Thoracic aorta (tissue), 2 donors: ENCODE measurements at regions not wholly inside any gene's neighbourhood (a gene's known extent, or its start where the extent isn't known, plus 50 kb on each side); places are given as distances from the start of the nearest gene placed in this dataset.

Experiments used
- ATAC-seq: fragments of 150-250 bp; one replicate; pipeline ENCODE4 v1.8.0; 2017; ENCODE audit warnings: low read depth; ENCODE audit not compliant: insufficient number of reproducible peaks, low FRiP score
- DNase-seq: peaks from one replicate; pipeline ENCODE4 v3.0.0-alpha.2; 2020; ENCODE audit warnings: low spot score
- H3K27ac ChIP-seq, 2 donors: fragments of 200-600 bp; sonication (generic); 1 replicate in 1 of 2; 2 replicates in 1 of 2; pipeline ENCODE4 v1.5.1; 2016; ENCODE audit warnings: mild to moderate bottlenecking in 2 of 2, moderate library complexity in 2 of 2
- H3K27me3 ChIP-seq: fragments of 200-600 bp; sonication (generic); replicated peaks from 2 replicates; pipeline ENCODE4 v1.6.0; 2016; ENCODE audit warnings: mild to moderate bottlenecking; ENCODE audit not compliant: insufficient read depth
- H3K36me3 ChIP-seq: fragments of 200-600 bp; sonication (generic); one replicate; pipeline ENCODE4 v1.5.1; 2016
- H3K4me1 ChIP-seq, 2 donors: fragments of 200-600 bp; sonication (generic); 1 replicate in 1 of 2; 2 replicates in 1 of 2; pipeline versions ENCODE4 v1.5.1 to v1.6.0; 2016; ENCODE audit warnings: low read depth in 2 of 2, mild to moderate bottlenecking in 1 of 2; ENCODE audit not compliant: control insufficient read depth in 1 of 2
- H3K4me3 ChIP-seq: fragments of 200-600 bp; sonication (generic); 2 replicates; pipeline ENCODE4 v1.5.1; 2016; ENCODE audit warnings: mild to moderate bottlenecking
- H3K9me3 ChIP-seq: fragments of 200-600 bp; sonication (generic); 2 replicates; pipeline ENCODE4 v1.5.1; 2016
- TF ChIP-seq, protein P1 (sequence below): fragments of 200-600 bp; sonication (generic); IDR thresholded peaks from one replicate; pipeline ENCODE4 v1.5.1; 2019; ENCODE audit warnings: antibody characterized with exemption

DNA sequence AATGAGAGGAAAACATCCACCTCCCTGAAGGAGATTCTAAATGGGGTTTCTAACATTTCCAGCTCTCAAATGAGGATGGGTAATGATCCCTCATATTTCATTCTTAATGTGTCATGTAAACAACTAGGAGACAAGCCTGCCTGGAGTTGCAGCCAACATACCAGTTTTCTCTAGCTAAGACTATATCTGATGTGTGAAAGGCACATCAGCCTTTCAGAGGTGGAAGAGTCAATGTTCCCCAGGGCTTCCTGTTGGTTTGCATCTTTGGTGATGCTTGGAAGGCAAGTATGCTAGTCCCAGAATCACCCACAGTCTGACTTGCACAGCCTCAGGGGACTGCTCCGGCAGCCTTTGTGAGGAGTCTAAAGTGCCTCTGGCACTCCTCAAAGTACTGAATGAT, 921.2 kb downstream of the SQOR start:
- Histone ChIP-seq H3K9me3 (no peaks in the 10 kb centered on the region), H3K4me3 (no peak overlapping the region), H3K36me3 (no peaks in the 10 kb centered on the region), H3K4me1 (no peaks in the 10 kb centered on the region), H3K27me3 (no peaks in the 10 kb centered on the region), H3K27ac (no peak overlapping the region)
- no peak for ATAC-seq
- TF ChIP-seq, protein P1, sequence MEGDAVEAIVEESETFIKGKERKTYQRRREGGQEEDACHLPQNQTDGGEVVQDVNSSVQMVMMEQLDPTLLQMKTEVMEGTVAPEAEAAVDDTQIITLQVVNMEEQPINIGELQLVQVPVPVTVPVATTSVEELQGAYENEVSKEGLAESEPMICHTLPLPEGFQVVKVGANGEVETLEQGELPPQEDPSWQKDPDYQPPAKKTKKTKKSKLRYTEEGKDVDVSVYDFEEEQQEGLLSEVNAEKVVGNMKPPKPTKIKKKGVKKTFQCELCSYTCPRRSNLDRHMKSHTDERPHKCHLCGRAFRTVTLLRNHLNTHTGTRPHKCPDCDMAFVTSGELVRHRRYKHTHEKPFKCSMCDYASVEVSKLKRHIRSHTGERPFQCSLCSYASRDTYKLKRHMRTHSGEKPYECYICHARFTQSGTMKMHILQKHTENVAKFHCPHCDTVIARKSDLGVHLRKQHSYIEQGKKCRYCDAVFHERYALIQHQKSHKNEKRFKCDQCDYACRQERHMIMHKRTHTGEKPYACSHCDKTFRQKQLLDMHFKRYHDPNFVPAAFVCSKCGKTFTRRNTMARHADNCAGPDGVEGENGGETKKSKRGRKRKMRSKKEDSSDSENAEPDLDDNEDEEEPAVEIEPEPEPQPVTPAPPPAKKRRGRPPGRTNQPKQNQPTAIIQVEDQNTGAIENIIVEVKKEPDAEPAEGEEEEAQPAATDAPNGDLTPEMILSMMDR = no peak
- DNase-seq = no peak

DNA sequence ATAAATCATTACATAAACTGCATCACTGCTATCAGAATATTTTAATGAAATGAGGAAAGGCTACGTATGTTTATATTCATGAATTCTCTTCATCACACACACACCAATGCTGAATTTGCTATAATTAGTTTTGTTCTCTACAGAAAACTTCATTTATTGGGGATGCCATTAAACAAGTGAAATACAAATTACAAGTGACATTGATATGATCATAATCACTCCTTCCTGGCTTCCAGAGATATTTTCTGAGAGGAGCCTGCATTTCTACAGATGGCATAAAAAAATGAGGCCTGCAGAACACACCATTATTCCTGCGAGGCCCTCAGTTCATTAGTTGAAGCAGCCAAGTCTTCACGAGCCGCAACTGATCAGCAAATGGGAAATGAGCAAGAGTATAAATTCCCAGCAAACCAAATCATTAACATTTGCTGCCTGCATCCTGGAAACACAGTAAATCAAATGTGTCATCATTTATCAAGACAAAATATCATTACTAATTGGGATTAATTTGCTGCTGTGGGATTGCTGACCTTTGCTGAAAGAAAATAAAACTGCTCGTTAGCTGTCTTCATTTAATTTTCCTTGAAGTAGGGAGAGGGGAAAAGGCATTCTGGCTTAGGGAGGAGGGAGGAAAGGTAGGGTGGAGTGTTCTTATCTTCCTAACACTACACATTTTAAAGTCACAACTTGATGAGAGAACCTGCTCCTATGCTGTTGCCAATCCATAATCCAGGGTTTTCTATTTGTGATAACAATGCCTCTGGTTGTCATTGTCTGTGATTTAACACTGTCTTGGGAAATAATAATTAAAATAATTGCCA, 921.9 kb downstream of the SQOR start:
- Histone ChIP-seq H3K4me3 (no peak overlapping the region), H3K9me3 (no peaks in the 10 kb centered on the region), H3K4me1 (no peaks in the 10 kb centered on the region), H3K27me3 (no peaks in the 10 kb centered on the region), H3K36me3 (no peaks in the 10 kb centered on the region), H3K27ac (no peak overlapping the region)
- TF ChIP-seq, protein P1 = no peak
- ATAC-seq (no peak), DNase-seq (no peak)

DNA sequence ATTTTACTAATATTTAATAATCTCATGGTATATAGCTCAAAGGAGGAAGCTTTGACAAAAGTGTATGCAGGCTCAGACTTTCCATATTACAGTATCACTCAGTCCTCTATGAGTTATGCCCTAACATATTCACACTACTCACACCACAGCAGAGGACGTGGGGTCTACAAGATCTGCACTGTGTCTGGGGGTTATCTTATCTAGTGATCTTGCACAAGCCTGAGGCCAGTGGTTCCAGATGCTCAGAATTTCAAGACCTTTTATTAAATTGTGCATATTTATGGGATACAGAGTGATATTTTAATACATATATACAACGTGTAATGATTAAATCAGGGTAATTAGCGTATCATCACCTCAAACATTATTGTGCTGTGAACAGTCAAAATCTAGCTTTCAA, 933.1 kb downstream of the SQOR start:
- Histone ChIP-seq H3K4me1 (no peaks in the 10 kb centered on the region), H3K36me3 (no peaks in the 10 kb centered on the region), H3K4me3 (no peak overlapping the region), H3K27me3 (no peaks in the 10 kb centered on the region), H3K27ac (no peak overlapping the region), H3K9me3 (no peaks in the 10 kb centered on the region)
- TF ChIP-seq, protein P1 = no peak
- ATAC-seq (no peak), DNase-seq (no peak)

DNA sequence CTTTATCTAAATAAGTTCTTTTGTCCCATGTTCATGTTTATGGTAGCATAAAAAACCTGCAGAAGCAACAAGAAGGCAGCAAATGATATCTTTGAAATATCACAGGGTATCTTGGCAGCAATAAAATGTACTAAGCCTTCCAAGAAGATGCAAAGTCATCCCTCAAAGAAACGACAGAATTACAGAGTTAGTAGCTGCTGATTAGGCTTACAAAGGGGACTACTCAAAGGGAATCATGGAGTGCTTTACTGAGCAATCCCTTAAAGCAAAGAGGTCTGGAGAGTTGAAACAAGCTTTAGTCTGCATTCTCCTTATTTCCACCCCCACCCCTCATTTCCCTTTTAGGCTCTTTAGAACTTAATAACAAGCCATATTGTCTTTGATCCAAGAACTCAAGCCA, 935.0 kb downstream of the SQOR start:
- no peaks in the 10 kb centered on the region for H3K36me3 ChIP-seq
- peaks cover 0 to 5% of the 10 kb centered on the region in 2 donors for H3K4me1 ChIP-seq
- no peak overlapping the region for H3K4me3 ChIP-seq
- H3K9me3 ChIP-seq = no peaks in the 10 kb centered on the region
- DNase-seq (no peak), ATAC-seq (no peak)
- H3K27me3 ChIP-seq = no peaks in the 10 kb centered on the region
- TF ChIP-seq, protein P1 = no peak
- no peak overlapping the region for H3K27ac ChIP-seq

DNA sequence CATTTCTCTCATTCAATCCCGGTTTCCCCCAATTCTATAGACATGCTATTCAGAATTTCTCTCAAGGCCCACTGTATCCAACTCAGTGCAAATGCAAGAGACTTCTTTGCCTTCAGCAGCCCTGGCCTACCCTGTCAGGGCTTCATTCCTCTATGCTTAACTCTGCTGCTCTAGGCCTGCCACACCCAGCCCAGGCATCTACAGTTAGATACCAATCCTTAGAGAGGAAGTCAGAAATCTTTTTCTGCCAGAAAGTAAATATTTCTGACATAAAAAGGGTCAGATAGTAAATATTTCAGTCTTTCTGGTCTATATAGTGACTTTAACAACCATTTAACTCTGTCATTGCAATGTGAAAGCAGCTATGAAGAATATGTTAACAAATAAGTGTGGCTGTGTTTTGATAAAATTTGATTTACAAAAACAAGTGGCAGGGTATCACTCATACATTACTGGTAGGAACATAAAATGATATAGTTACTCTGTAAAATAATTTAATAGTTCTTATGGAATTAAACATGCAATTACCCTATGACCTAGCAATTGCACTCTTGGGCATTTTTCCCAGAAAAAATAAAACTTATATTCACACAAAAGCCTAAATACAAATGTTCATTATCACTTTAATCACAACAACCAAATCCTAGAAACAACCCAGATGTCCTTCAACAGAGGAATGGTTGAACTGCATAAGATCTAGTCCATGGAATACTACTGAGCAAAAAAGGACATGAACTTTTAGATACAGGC, 942.0 kb downstream of the SQOR start:
- Histone ChIP-seq H3K9me3 (no peaks in the 10 kb centered on the region), H3K36me3 (no peaks in the 10 kb centered on the region), H3K27me3 (no peaks in the 10 kb centered on the region), H3K27ac (no peak overlapping the region), H3K4me1 (peaks cover 5 to 17% of the 10 kb centered on the region in 2 donors), H3K4me3 (no peak overlapping the region)
- DNase-seq = no peak
- TF ChIP-seq, protein P1 = no peak
- no peak for ATAC-seq
